ENCODE measurements at regions not wholly inside any gene's neighbourhood (a gene's known extent, or its start where the extent isn't known, plus 50 kb on each side); places are given as distances from the start of the nearest gene placed in this dataset.

- no peak for TF ChIP-seq HMG20B (CRISPR knock-in tag; conservative IDR thresholded peaks at IDR 0.05)
- no peak for TF ChIP-seq NFRKB (IDR thresholded peaks at IDR 0.05)
- TF ChIP-seq TAF1 (CRISPR knock-in tag; IDR thresholded peaks at IDR 0.05) = no peak
- TF ChIP-seq, protein P1, sequence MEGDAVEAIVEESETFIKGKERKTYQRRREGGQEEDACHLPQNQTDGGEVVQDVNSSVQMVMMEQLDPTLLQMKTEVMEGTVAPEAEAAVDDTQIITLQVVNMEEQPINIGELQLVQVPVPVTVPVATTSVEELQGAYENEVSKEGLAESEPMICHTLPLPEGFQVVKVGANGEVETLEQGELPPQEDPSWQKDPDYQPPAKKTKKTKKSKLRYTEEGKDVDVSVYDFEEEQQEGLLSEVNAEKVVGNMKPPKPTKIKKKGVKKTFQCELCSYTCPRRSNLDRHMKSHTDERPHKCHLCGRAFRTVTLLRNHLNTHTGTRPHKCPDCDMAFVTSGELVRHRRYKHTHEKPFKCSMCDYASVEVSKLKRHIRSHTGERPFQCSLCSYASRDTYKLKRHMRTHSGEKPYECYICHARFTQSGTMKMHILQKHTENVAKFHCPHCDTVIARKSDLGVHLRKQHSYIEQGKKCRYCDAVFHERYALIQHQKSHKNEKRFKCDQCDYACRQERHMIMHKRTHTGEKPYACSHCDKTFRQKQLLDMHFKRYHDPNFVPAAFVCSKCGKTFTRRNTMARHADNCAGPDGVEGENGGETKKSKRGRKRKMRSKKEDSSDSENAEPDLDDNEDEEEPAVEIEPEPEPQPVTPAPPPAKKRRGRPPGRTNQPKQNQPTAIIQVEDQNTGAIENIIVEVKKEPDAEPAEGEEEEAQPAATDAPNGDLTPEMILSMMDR (CRISPR knock-in tag; IDR thresholded peaks at IDR 0.05) = no peak
- TF ChIP-seq POLR2A (IDR thresholded peaks at IDR 0.05; ENCODE audit: insufficient read depth in 1 of 2, low read depth in 2 of 2, low read length in 2 of 2) = no peak
- TF ChIP-seq ZNF792 (CRISPR knock-in tag; IDR thresholded peaks at IDR 0.05) = no peak
- TF ChIP-seq NR1H2 (CRISPR knock-in tag; IDR thresholded peaks at IDR 0.05; ENCODE audit: borderline replicate concordance, low read depth) = no peak
Observed at GRCh38 chr2:181300600-181301291, 156.4 kb upstream of the ITGA4 start.

Data from HepG2 (cell line).